T-helper 1 cell (primary cell): ENCODE measurements at regions not wholly inside any gene's neighbourhood (a gene's known extent, or its start where the extent isn't known, plus 50 kb on each side); places are given as distances from the start of the nearest gene placed in this dataset.
A peak's percentile ranks its signal among the peaks of the same experiment; 100 is the strongest.
"Not testable (repeated sequence)": the region's sequence is repeated elsewhere in the genome, so short reads cannot be mapped to it uniquely, and the experiment has no call there.

Experiments used
- DNase-seq, 5 donors: peaks; one replicate each; pipeline ENCODE4 v3.0.0-alpha.2; 2012 to 2020

GRCh38 chr5:148708854-148709253 lies 54.5 kb upstream of the HTR4 start:
- DNase-seq = peak in 1 of 5 donors; percentile 5

GRCh38 chr5:148711961-148712360 lies 57.6 kb upstream of the HTR4 start:
- no peak for DNase-seq

- no peak for DNase-seq
Observed at GRCh38 chr5:148713735-148714508, 59.6 kb upstream of the HTR4 start.

- DNase-seq = no peak
Observed at GRCh38 chr5:148716716-148717115, 62.4 kb upstream of the HTR4 start.

GRCh38 chr5:148717668-148718067 lies 63.3 kb upstream of the HTR4 start:
- DNase-seq = no peak

GRCh38 chr5:148719605-148720004 lies 65.3 kb upstream of the HTR4 start:
- DNase-seq = no peak

- DNase-seq = no peak
Observed at GRCh38 chr5:148720257-148720656, 65.9 kb upstream of the HTR4 start.

- no peak for DNase-seq
Observed at GRCh38 chr5:148723143-148723542, 68.8 kb upstream of the HTR4 start.

- DNase-seq = no peak
Observed at GRCh38 chr5:148725675-148726074, 71.3 kb upstream of the HTR4 start.

- no peak for DNase-seq
Observed at GRCh38 chr5:148729182-148729581, 74.9 kb upstream of the HTR4 start.

GRCh38 chr5:148730270-148730669 lies 75.9 kb upstream of the HTR4 start:
- no peak for DNase-seq

GRCh38 chr5:148730942-148731898 lies 76.9 kb upstream of the HTR4 start:
- peak; percentile 12 to 71 (median 54) for DNase-seq

- DNase-seq = no peak
Observed at GRCh38 chr5:148732692-148733091, 78.4 kb upstream of the HTR4 start.

- peak; percentile 24 to 64 (median 56) for DNase-seq
Observed at GRCh38 chr5:148733601-148734438, 79.5 kb upstream of the HTR4 start.

GRCh38 chr5:148734518-148734917 lies 80.2 kb upstream of the HTR4 start:
- no peak for DNase-seq

- DNase-seq = no peak
Observed at GRCh38 chr5:148735301-148735835, 81.0 kb upstream of the HTR4 start.

GRCh38 chr5:148739023-148739422 lies 84.7 kb upstream of the HTR4 start:
- DNase-seq = no peak

GRCh38 chr5:148739524-148739923 lies 85.2 kb upstream of the HTR4 start:
- no peak for DNase-seq

- DNase-seq = no peak
Observed at GRCh38 chr5:148740079-148740858, 85.9 kb upstream of the HTR4 start.

GRCh38 chr5:148740966-148741742 lies 85.3 kb upstream of the ADRB2 start:
- peak in 1 of 5 donors; percentile 13 for DNase-seq

GRCh38 chr5:148741766-148742165 lies 84.6 kb upstream of the ADRB2 start:
- not testable (repeated sequence) for DNase-seq
